Stomach smooth muscle (tissue), 2 donors: ENCODE measurements at regions not wholly inside any gene's neighbourhood (a gene's known extent, or its start where the extent isn't known, plus 50 kb on each side); places are given as distances from the start of the nearest gene placed in this dataset.
A peak's percentile ranks its signal among the peaks of the same experiment; 100 is the strongest.

Experiments
- H3K27ac ChIP-seq: one replicate; pipeline ENCODE4 v1.7.0; 2013; ENCODE audit warnings: mild to moderate bottlenecking, low read length, inconsistent platforms
- H3K27me3 ChIP-seq, 2 donors: one replicate each; pipeline ENCODE4 v1.7.0; 2013; ENCODE audit warnings: low read length in 2 of 2; ENCODE audit not compliant: insufficient read depth in 2 of 2, control insufficient read depth in 1 of 2
- H3K36me3 ChIP-seq, 2 donors: one replicate each; pipeline ENCODE4 v1.7.0; 2013; ENCODE audit warnings: low read length in 2 of 2; ENCODE audit not compliant: control insufficient read depth in 2 of 2, insufficient read depth in 2 of 2
- H3K4me1 ChIP-seq: one replicate; pipeline ENCODE4 v1.7.0; 2013; ENCODE audit warnings: low read length; ENCODE audit not compliant: control insufficient read depth, insufficient read depth
- H3K4me3 ChIP-seq, 2 donors: one replicate each; pipeline ENCODE4 v1.7.0; 2013; ENCODE audit warnings: low read length in 2 of 2
- H3K9ac ChIP-seq, 2 donors: one replicate each; pipeline ENCODE4 v1.7.0; 2013; ENCODE audit warnings: low read length in 2 of 2, mild to moderate bottlenecking in 1 of 2
- H3K9me3 ChIP-seq, 2 donors: one replicate each; pipeline ENCODE4 v1.7.0; 2013; ENCODE audit warnings: low read length in 2 of 2; ENCODE audit not compliant: control insufficient read depth in 2 of 2
- donor health status: healthy.
- donor health status: Pancreatic carcinoma.

DNA sequence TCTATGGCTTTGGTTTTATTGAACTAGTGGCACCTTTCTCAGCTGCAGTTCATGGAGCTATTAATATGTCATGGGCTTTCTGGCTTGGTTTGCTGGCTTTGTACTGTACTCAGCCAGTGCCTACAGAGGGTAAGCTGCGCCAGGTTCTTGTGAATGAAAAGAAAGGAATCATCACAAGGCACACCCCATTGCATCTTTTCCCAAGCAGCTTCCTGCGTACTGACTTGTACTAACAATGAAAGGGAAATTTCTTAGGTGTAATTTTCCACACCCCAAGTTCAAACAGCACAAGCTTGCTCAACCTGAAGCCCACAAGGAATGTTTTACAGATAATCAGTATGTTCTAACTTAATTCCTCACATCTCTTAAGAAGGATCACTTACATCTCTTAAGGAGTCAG lies 78.0 kb upstream of the TNFSF18 start:
- no peaks in the 10 kb centered on the region for H3K4me1 ChIP-seq
- no peak overlapping the region for H3K4me3 ChIP-seq
- H3K27ac ChIP-seq: no peak overlapping the region
- no peaks in the 10 kb centered on the region for H3K36me3 ChIP-seq
- no peak overlapping the region for H3K9ac ChIP-seq
- no peaks in the 10 kb centered on the region for H3K9me3 ChIP-seq
- H3K27me3 ChIP-seq: no peaks in the 10 kb centered on the region

- Histone ChIP-seq H3K36me3 (no peaks in the 10 kb centered on the region), H3K4me1 (peaks cover 10% of the 10 kb centered on the region), H3K27ac (no peak overlapping the region), H3K27me3 (no peaks in the 10 kb centered on the region), H3K9ac (no peak overlapping the region), H3K9me3 (no peaks in the 10 kb centered on the region), H3K4me3 (no peak overlapping the region)
These were observed 76.9 kb upstream of the TNFSF18 start for GRCh38 chr1:173127369-173128307.

GRCh38 chr1:173126421-173126820 lies 75.7 kb upstream of the TNFSF18 start:
- Histone ChIP-seq H3K36me3 (no peaks in the 10 kb centered on the region), H3K27ac (no peak overlapping the region), H3K9ac (no peak overlapping the region), H3K27me3 (no peaks in the 10 kb centered on the region), H3K4me3 (no peak overlapping the region), H3K4me1 (peaks cover 10% of the 10 kb centered on the region), H3K9me3 (no peaks in the 10 kb centered on the region)

- Histone ChIP-seq H3K27ac (peak overlapping the region; percentile 86), H3K9me3 (no peaks in the 10 kb centered on the region), H3K9ac (peak overlapping the region; percentile 56 to 72), H3K27me3 (no peaks in the 10 kb centered on the region), H3K4me3 (peak overlapping the region; percentile 41 to 65), H3K36me3 (no peaks in the 10 kb centered on the region), H3K4me1 (peaks cover 10% of the 10 kb centered on the region)
These were observed 72.5 kb upstream of the TNFSF18 start for GRCh38 chr1:173122958-173123852.

- H3K4me1 ChIP-seq: peaks cover 10% of the 10 kb centered on the region
- H3K9ac ChIP-seq: peak overlapping the region; percentile 26 to 72
- H3K27ac ChIP-seq: peak overlapping the region; percentile 86
- H3K9me3 ChIP-seq: no peaks in the 10 kb centered on the region
- H3K36me3 ChIP-seq: no peaks in the 10 kb centered on the region
- H3K27me3 ChIP-seq: no peaks in the 10 kb centered on the region
- peak overlapping the region; percentile 41 to 65 for H3K4me3 ChIP-seq
These were observed 71.7 kb upstream of the TNFSF18 start for GRCh38 chr1:173122344-173122935.

GRCh38 chr1:173118404-173118803 lies 67.7 kb upstream of the TNFSF18 start:
- peaks cover 8% of the 10 kb centered on the region for H3K4me1 ChIP-seq
- no peaks in the 10 kb centered on the region for H3K9me3 ChIP-seq
- H3K27me3 ChIP-seq: no peaks in the 10 kb centered on the region
- no peak overlapping the region for H3K27ac ChIP-seq
- no peak overlapping the region for H3K9ac ChIP-seq
- H3K36me3 ChIP-seq: no peaks in the 10 kb centered on the region
- no peak overlapping the region for H3K4me3 ChIP-seq

- no peak overlapping the region for H3K27ac ChIP-seq
- no peaks in the 10 kb centered on the region for H3K27me3 ChIP-seq
- no peaks in the 10 kb centered on the region for H3K9me3 ChIP-seq
- no peak overlapping the region for H3K4me3 ChIP-seq
- no peak overlapping the region for H3K9ac ChIP-seq
- H3K4me1 ChIP-seq: peaks cover 2% of the 10 kb centered on the region
- no peaks in the 10 kb centered on the region for H3K36me3 ChIP-seq
These were observed 67.0 kb upstream of the TNFSF18 start for GRCh38 chr1:173117761-173118160.

GRCh38 chr1:173117108-173117633 lies 66.4 kb upstream of the TNFSF18 start:
- Histone ChIP-seq H3K27ac (no peak overlapping the region), H3K27me3 (no peaks in the 10 kb centered on the region), H3K4me1 (no peaks in the 10 kb centered on the region), H3K4me3 (no peak overlapping the region), H3K36me3 (no peaks in the 10 kb centered on the region), H3K9me3 (no peaks in the 10 kb centered on the region), H3K9ac (no peak overlapping the region)

GRCh38 chr1:173114346-173114745 lies 63.6 kb upstream of the TNFSF18 start:
- H3K4me1 ChIP-seq: no peaks in the 10 kb centered on the region
- H3K27ac ChIP-seq: no peak overlapping the region
- no peaks in the 10 kb centered on the region for H3K36me3 ChIP-seq
- no peaks in the 10 kb centered on the region for H3K27me3 ChIP-seq
- no peaks in the 10 kb centered on the region for H3K9me3 ChIP-seq
- no peak overlapping the region for H3K9ac ChIP-seq
- H3K4me3 ChIP-seq: no peak overlapping the region

DNA sequence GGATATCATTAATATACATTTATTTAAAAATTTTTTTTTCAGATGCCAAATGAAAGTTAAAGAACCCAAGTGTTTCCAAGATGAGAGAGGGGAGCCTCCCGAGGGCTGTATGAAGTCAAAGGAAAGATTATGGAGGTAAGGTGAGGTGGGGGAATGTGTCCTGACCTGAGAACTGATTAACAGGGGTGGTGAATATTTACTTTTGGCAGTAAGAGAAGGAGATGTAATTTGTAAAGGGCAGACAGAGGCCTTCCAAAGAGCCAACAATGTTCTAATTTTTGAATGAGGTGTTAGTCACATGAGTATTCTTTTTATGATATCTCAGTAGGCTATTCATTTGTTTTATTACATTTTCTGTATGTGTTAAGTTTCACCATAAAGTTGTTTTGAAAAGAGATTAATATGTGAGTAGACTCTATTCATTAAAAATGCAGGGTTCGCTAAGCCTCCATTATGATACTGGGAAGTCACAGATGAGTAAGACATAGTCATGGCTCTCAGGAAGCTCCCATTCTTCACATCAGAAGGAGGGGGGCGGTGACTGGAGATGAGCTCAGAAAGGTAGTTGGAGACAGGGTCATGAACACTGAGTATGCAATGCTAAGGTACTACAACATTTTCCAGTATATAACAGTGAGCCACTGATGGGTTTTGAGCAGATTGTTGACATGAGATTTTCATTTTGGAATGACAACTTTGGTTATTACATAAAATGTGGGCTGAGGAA lies 62.4 kb upstream of the TNFSF18 start:
- no peak overlapping the region for H3K4me3 ChIP-seq
- no peaks in the 10 kb centered on the region for H3K36me3 ChIP-seq
- no peak overlapping the region for H3K9ac ChIP-seq
- H3K4me1 ChIP-seq: no peaks in the 10 kb centered on the region
- no peaks in the 10 kb centered on the region for H3K9me3 ChIP-seq
- no peak overlapping the region for H3K27ac ChIP-seq
- no peaks in the 10 kb centered on the region for H3K27me3 ChIP-seq
